Endodermal cell (in vitro differentiated cells): ENCODE measurements at regions not wholly inside any gene's neighbourhood (a gene's known extent, or its start where the extent isn't known, plus 50 kb on each side); places are given as distances from the start of the nearest gene placed in this dataset.

ENCODE experiments used
- DNase-seq: peaks from one replicate; pipeline ENCODE4 v3.0.0-alpha.2; 2017
- H3K27ac ChIP-seq: 2 replicates; pipeline ENCODE4 v1.5.1; 2013; ENCODE audit warnings: mild to moderate bottlenecking, low read depth, low read length, moderate library complexity
- H3K27me3 ChIP-seq: 2 replicates; pipeline ENCODE4 v1.6.1; 2013; ENCODE audit warnings: mild to moderate bottlenecking, low read length, moderate library complexity; ENCODE audit not compliant: insufficient read depth, control insufficient read depth, poor library complexity, severe bottlenecking
- H3K36me3 ChIP-seq: 2 replicates; pipeline ENCODE4 v1.7.0; 2013; ENCODE audit warnings: mild to moderate bottlenecking, low read length, moderate library complexity; ENCODE audit not compliant: control insufficient read depth, insufficient read depth
- H3K4me1 ChIP-seq: one replicate; pipeline ENCODE4 v1.7.0; 2013; ENCODE audit warnings: low read length; ENCODE audit not compliant: control insufficient read depth, insufficient read depth
- H3K4me3 ChIP-seq: 2 replicates; pipeline ENCODE4 v1.5.1; 2013; ENCODE audit warnings: mild to moderate bottlenecking, low read length, moderate library complexity
- H3K9ac ChIP-seq: 2 replicates; pipeline ENCODE4 v1.6.1; 2013; ENCODE audit warnings: mild to moderate bottlenecking, low read length, moderate library complexity; ENCODE audit not compliant: poor library complexity, severe bottlenecking; ENCODE audit errors: extremely low read depth
- H3K9me3 ChIP-seq: 2 replicates; pipeline ENCODE4 v1.6.1; 2013; ENCODE audit warnings: mild to moderate bottlenecking, low read length, moderate library complexity; ENCODE audit not compliant: control insufficient read depth
- H3K27ac Mint-ChIP-seq: 2 replicates; pipeline ENCODE4 v1.8.0; 2020; ENCODE audit warnings: mixed read lengths
- H3K27me3 Mint-ChIP-seq: 2 replicates; pipeline ENCODE4 v1.8.0; 2021; ENCODE audit warnings: mild to moderate bottlenecking, mixed read lengths; ENCODE audit not compliant: insufficient read depth
- H3K36me3 Mint-ChIP-seq: 2 replicates; pipeline ENCODE4 v1.8.0; 2020; ENCODE audit warnings: low read depth, mixed read lengths
- H3K4me1 Mint-ChIP-seq: 2 replicates; pipeline ENCODE4 v1.8.0; 2020; ENCODE audit warnings: mixed read lengths
- H3K4me3 Mint-ChIP-seq: 2 replicates; pipeline ENCODE4 v1.8.0; 2020; ENCODE audit warnings: mild to moderate bottlenecking, moderate library complexity, mixed read lengths
- H3K9me3 Mint-ChIP-seq: 2 replicates; pipeline ENCODE4 v1.8.0; 2020; ENCODE audit warnings: mild to moderate bottlenecking, mixed read lengths
- WGBS, 2 experiments: methylation state at CpG; one replicate each; pipeline versions ENCODE4 v1.1.5 to v1.1.7; 2013; ENCODE audit warnings: missing lambda C conversion rate in 2 of 2, mixed read lengths in 1 of 2; ENCODE audit not compliant: insufficient coverage in 1 of 2, insufficient read length in 1 of 2; 5-methylcytosine and 5-hydroxymethylcytosine counted together
- TF ChIP-seq, protein P1 (sequence below): fragments of 200-600 bp; sonication (generic); conservative IDR thresholded peaks from 2 replicates; pipeline ENCODE4 v1.5.0; 2021; ENCODE audit warnings: antibody characterized with exemption, mild to moderate bottlenecking

GRCh38 chr2:195560209-195560895 lies 96.7 kb upstream of the SLC39A10 start:
- WGBS, 2 experiments, result 82 to 98% methylated on average over 7 to 8 of the region's 10 CpGs
- Mint-ChIP-seq H3K9me3 (no peaks in the 10 kb centered on the region), H3K27ac (no peak overlapping the region), H3K4me1 (no peaks in the 10 kb centered on the region), H3K4me3 (no peak overlapping the region), H3K36me3 (no peaks in the 10 kb centered on the region), H3K27me3 (no peaks in the 10 kb centered on the region)
- Histone ChIP-seq H3K27me3 (no peaks in the 10 kb centered on the region), H3K27ac (no peak overlapping the region), H3K4me3 (no peak overlapping the region), H3K4me1 (no peaks in the 10 kb centered on the region), H3K9ac (no peak overlapping the region), H3K36me3 (no peaks in the 10 kb centered on the region), H3K9me3 (no peaks in the 10 kb centered on the region)
- TF ChIP-seq, protein P1, sequence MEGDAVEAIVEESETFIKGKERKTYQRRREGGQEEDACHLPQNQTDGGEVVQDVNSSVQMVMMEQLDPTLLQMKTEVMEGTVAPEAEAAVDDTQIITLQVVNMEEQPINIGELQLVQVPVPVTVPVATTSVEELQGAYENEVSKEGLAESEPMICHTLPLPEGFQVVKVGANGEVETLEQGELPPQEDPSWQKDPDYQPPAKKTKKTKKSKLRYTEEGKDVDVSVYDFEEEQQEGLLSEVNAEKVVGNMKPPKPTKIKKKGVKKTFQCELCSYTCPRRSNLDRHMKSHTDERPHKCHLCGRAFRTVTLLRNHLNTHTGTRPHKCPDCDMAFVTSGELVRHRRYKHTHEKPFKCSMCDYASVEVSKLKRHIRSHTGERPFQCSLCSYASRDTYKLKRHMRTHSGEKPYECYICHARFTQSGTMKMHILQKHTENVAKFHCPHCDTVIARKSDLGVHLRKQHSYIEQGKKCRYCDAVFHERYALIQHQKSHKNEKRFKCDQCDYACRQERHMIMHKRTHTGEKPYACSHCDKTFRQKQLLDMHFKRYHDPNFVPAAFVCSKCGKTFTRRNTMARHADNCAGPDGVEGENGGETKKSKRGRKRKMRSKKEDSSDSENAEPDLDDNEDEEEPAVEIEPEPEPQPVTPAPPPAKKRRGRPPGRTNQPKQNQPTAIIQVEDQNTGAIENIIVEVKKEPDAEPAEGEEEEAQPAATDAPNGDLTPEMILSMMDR, result no peak
- no peak for DNase-seq

GRCh38 chr2:195559431-195559914 lies 97.6 kb upstream of the SLC39A10 start:
- H3K27ac Mint-ChIP-seq, result no peak overlapping the region
- H3K36me3 Mint-ChIP-seq, result no peaks in the 10 kb centered on the region
- H3K27me3 Mint-ChIP-seq, result no peaks in the 10 kb centered on the region
- TF ChIP-seq, protein P1, result no peak
- no peaks in the 10 kb centered on the region for H3K27me3 ChIP-seq
- H3K27ac ChIP-seq, result no peak overlapping the region
- no peaks in the 10 kb centered on the region for H3K4me1 ChIP-seq
- no peak for DNase-seq
- H3K36me3 ChIP-seq, result no peaks in the 10 kb centered on the region
- H3K4me3 ChIP-seq, result no peak overlapping the region
- H3K9me3 Mint-ChIP-seq, result no peaks in the 10 kb centered on the region
- no peak overlapping the region for H3K9ac ChIP-seq
- no peaks in the 10 kb centered on the region for H3K4me1 Mint-ChIP-seq
- H3K4me3 Mint-ChIP-seq, result no peak overlapping the region
- no peaks in the 10 kb centered on the region for H3K9me3 ChIP-seq
- WGBS, 2 experiments, result 52 to 73% methylated on average over 4 of the region's 5 CpGs

- Mint-ChIP-seq H3K4me1 (no peaks in the 10 kb centered on the region), H3K4me3 (no peak overlapping the region), H3K27ac (no peak overlapping the region), H3K36me3 (no peaks in the 10 kb centered on the region), H3K27me3 (peaks cover 3% of the 10 kb centered on the region), H3K9me3 (no peaks in the 10 kb centered on the region)
- Histone ChIP-seq H3K9ac (no peak overlapping the region), H3K4me3 (no peak overlapping the region), H3K4me1 (no peaks in the 10 kb centered on the region), H3K36me3 (no peaks in the 10 kb centered on the region), H3K9me3 (no peaks in the 10 kb centered on the region), H3K27me3 (no peaks in the 10 kb centered on the region), H3K27ac (no peak overlapping the region)
- TF ChIP-seq, protein P1, result no peak
- WGBS, 2 experiments, result 90 to 100% methylated on average over 1 of the region's 1 CpG
- no peak for DNase-seq
Observed at GRCh38 chr2:195555971-195556370, 101.1 kb upstream of the SLC39A10 start.
